Brain microvascular endothelial cell (primary cell): ENCODE measurements at regions not wholly inside any gene's neighbourhood (a gene's known extent, or its start where the extent isn't known, plus 50 kb on each side); places are given as distances from the start of the nearest gene placed in this dataset.
"Not testable (repeated sequence)": the region's sequence is repeated elsewhere in the genome, so short reads cannot be mapped to it uniquely, and the experiment has no call there.

Experiments
- DNase-seq: peaks from one replicate; pipeline ENCODE4 v3.0.0-alpha.2; 2020
- H3K27ac ChIP-seq: fragments of 250-450 bp; sonication (Bioruptor Pico); 2 replicates; pipeline ENCODE4 v1.5.1; 2020; ENCODE audit warnings: mild to moderate bottlenecking, moderate library complexity
- H3K27me3 ChIP-seq: fragments of 250-450 bp; sonication (Bioruptor Pico); replicated peaks from 2 replicates; pipeline ENCODE4 v1.5.1; 2020; ENCODE audit warnings: mild to moderate bottlenecking
- H3K36me3 ChIP-seq: fragments of 250-450 bp; sonication (Bioruptor Pico); replicated peaks from 2 replicates; pipeline ENCODE4 v1.5.1; 2020; ENCODE audit warnings: mild to moderate bottlenecking
- H3K4me3 ChIP-seq: 2 replicates; pipeline ENCODE4 v1.5.1; 2011; ENCODE audit warnings: low read depth, mild to moderate bottlenecking, control low read depth, low read length, moderate library complexity
- CTCF ChIP-seq: IDR thresholded peaks from 2 replicates; pipeline ENCODE4 v1.5.1; 2011; ENCODE audit warnings: low read depth, mild to moderate bottlenecking, moderate library complexity, low read length, control low read depth, inconsistent platforms; ENCODE audit errors: missing control alignments
- in situ Hi-C: cut with HindIII; loops from 2 replicates; pipeline ENCODE4 v1.10.0; 2017; ENCODE audit warnings: low sequenced_read_pairs, low pct_ligation_motif_present

DNA sequence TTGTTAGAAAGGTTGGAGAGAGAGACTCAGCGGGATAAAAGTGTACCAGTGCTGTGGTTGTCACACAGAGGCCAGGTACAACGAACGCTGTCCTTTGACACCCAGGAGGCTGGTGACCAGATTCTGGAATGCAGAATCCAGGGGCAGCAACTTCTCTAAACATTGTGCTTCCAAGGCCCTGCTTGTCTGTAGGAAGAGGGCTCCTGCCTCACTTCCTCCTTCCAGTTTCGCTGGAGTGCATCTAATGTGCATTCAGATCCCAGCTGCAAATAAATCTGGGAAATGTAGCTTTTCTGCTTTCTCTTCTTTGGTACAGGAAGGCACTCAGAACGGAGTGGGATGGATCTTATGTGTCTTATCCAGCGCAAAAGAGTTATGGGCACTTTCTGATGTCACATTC is 171.8 kb upstream of the ATP5MC3 start:
- DNase-seq, result no peak
- Histone ChIP-seq H3K36me3 (no peaks in the 10 kb centered on the region), H3K4me3 (no peak overlapping the region), H3K27ac (no peak overlapping the region), H3K27me3 (no peaks in the 10 kb centered on the region)
- no peak for TF ChIP-seq CTCF
- in situ Hi-C loops, result no loop called here

- H3K27me3 ChIP-seq, result no peaks in the 10 kb centered on the region
- H3K36me3 ChIP-seq, result no peaks in the 10 kb centered on the region
- in situ Hi-C loops, result no loop called here
- no peak for DNase-seq
- no peak for TF ChIP-seq CTCF
- H3K4me3 ChIP-seq, result no peak overlapping the region
- no peak overlapping the region for H3K27ac ChIP-seq
Observed at GRCh38 chr2:175351512-175351911, 170.0 kb upstream of the ATP5MC3 start.

GRCh38 chr2:175350105-175350504 is 168.6 kb upstream of the ATP5MC3 start:
- no peak for DNase-seq
- no peak for TF ChIP-seq CTCF
- Histone ChIP-seq H3K27ac (no peak overlapping the region), H3K27me3 (no peaks in the 10 kb centered on the region), H3K36me3 (no peaks in the 10 kb centered on the region), H3K4me3 (no peak overlapping the region)
- in situ Hi-C loops, result no loop called here

DNA sequence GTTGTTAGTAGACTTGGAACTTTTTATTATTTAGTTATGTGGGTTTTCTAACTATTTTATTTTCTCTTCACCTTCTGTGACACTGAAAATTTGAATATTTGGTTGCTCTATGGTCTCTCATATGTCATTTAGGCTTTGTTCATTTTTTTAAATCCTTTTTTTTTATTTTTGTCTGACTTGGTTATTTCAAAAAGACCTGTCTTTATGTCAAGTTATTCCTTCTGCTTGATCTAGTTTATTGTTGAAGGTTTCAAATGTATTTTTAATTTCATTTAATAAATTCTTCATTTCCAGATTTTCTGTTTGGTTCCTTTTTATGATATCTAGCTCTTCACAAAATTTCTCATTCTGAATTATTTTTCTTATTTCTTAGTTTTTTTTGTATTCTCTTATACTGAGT is 160.6 kb upstream of the ATP5MC3 start:
- H3K4me3 ChIP-seq, result no peak overlapping the region
- no peak overlapping the region for H3K27ac ChIP-seq
- in situ Hi-C loops, result no loop called here
- H3K27me3 ChIP-seq, result no peaks in the 10 kb centered on the region
- no peaks in the 10 kb centered on the region for H3K36me3 ChIP-seq
- DNase-seq, result no peak
- TF ChIP-seq CTCF, result no peak

GRCh38 chr2:175330195-175330594 is 148.7 kb upstream of the ATP5MC3 start:
- TF ChIP-seq CTCF, result no peak
- no peaks in the 10 kb centered on the region for H3K36me3 ChIP-seq
- H3K27me3 ChIP-seq, result no peaks in the 10 kb centered on the region
- no peak overlapping the region for H3K4me3 ChIP-seq
- in situ Hi-C loops, result no loop called here
- DNase-seq, result no peak
- H3K27ac ChIP-seq, result no peak overlapping the region

- Histone ChIP-seq H3K36me3 (no peaks in the 10 kb centered on the region), H3K27ac (no peak overlapping the region), H3K4me3 (no peak overlapping the region), H3K27me3 (no peaks in the 10 kb centered on the region)
- in situ Hi-C loops, result no loop called here
- no peak for TF ChIP-seq CTCF
- no peak for DNase-seq
Observed at GRCh38 chr2:175326801-175327200, 145.3 kb upstream of the ATP5MC3 start.

- H3K27me3 ChIP-seq, H3K27ac ChIP-seq, H3K36me3 ChIP-seq, H3K4me3 ChIP-seq, DNase-seq, in situ Hi-C loops: not testable (repeated sequence)
Observed at GRCh38 chr2:175326164-175326563, 144.7 kb upstream of the ATP5MC3 start.
